HG03457 (cell line): ENCODE measurements at regions not wholly inside any gene's neighbourhood (a gene's known extent, or its start where the extent isn't known, plus 50 kb on each side); places are given as distances from the start of the nearest gene placed in this dataset.

ENCODE experiments used
- ATAC-seq: cut with Tn5 transposase; IDR thresholded peaks from one replicate; pipeline ENCODE4 v1.9.1; 2021; ENCODE audit warnings: moderate number of reproducible peaks; ENCODE audit not compliant: unreplicated experiment

GRCh38 chr5:2505217-2505616, 246.3 kb downstream of the IRX2 start:
- no peak for ATAC-seq

- ATAC-seq = no peak
Measured at GRCh38 chr5:2502970-2503594, 248.4 kb downstream of the IRX2 start.

- no peak for ATAC-seq
Measured at GRCh38 chr5:2499917-2500316, 251.6 kb downstream of the IRX2 start.

DNA sequence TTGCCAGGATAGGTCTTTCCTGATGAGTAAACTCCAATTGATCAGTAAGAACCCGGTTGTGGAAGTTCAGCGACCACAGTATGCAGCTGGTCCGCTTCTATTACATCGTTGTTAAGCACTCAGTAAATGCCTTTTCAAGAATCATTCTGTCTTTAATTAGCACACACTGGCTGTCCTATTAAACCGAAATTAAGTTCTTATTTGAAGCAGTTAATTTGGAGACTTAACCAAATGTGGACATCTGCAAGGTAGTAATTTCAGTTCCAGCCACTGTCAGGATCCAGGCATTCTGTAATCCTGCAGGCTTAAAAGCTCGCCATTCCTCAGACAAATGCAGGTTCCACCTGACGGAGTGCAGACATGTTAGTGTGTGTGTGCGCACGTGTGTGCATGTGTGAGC, 254.6 kb downstream of the IRX2 start:
- no peak for ATAC-seq

DNA sequence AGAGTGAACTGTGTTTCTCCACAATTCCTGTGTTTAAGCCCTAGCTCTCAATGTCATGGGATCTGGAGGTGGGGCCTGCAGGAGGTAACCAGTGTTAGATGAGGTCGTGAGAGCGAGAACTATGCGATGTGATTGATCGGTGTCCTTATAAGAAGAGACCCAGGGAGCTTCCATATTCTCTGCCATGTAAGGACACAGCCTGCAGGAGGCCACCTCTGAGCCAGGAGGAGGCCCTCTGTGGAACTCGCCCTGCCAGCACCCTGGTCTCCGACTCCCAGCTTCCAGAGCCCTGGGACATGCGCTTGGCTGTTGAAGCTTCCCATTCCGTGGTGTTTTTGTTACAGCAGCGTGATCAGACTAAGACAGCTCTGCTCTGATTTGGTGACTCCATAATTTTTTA, 255.4 kb downstream of the IRX2 start:
- no peak for ATAC-seq

DNA sequence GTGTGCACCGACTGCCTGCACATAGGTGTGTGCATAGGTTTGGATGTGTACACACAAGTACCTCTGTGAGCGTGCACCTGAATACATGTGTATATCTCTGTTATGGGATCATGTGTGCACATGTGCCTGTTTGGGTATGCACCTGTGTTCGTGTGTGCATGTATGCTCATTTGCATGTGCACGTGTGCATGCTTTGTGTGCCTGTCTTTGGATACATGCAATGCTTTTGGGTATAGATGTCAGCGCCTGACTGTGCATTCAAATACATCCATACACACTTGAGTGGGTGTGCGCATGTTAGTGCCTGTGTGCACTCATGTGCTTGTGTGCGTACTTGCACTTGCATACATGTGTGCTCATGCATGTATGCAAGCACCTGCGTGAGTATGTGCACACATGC, 258.1 kb downstream of the IRX2 start:
- ATAC-seq = no peak

GRCh38 chr5:2492476-2492875, 259.0 kb downstream of the IRX2 start:
- ATAC-seq = no peak

GRCh38 chr5:2491846-2492245, 259.6 kb downstream of the IRX2 start:
- ATAC-seq = no peak

DNA sequence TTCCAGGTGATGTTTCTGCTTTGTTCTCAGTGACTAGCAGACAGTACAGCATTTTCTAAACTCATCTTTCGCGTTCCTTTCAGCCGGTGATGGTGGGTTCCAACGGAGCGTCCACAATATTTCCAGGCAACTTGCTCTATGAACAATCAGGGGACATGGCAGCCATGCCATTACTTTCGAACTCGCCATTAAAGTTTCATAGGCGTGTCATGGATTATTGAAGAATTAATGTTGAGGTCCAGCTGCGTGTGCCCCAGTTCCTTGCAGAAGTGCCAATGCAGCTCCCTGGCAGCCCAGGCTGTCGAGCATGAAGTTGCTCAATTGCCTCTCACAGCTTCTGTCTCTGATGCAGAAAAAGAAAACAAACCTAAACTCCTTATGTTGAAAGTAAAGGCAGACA, 262.2 kb downstream of the IRX2 start:
- no peak for ATAC-seq

DNA sequence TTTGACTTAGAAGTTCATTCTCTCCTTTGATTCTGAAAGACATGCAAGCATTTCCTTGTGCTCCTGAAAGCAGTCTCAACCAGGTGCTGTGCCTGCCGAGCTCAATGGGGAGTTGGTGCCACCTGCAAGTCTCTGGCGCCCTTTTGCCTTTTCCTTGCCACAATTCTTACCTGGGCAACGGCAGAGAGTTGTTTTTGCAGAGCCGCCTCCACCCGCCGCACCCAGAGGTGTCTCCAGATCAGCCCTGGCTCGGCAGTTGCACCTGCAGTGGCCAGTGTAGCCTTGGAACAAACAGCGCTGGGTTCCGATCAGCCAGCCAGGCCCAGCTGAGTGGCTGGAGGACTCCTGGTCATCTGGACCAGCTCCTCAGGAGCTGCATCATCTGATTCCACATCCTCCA, 262.9 kb downstream of the IRX2 start:
- no peak for ATAC-seq

GRCh38 chr5:2487152-2487763, 264.2 kb downstream of the IRX2 start:
- ATAC-seq = no peak

GRCh38 chr5:2486373-2486772, 265.1 kb downstream of the IRX2 start:
- ATAC-seq = no peak

DNA sequence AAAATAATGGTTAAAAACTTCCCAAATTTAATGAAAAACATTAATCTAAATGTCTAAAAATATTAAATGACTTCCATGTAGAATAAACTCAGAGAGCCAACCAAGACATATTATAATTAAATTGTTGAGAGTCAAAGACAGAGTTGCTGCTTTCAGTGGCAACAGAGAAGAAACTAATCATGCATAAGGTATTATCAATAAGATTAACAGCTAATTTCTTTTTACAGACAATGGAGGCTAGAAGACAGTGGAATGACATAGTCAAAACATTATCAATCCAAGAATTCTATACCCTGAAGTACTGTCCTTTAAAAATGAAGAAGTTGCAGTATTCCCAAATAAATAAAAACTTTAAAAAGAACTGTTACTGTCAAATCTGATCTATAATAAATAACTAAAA, 268.7 kb downstream of the IRX2 start:
- no peak for ATAC-seq

DNA sequence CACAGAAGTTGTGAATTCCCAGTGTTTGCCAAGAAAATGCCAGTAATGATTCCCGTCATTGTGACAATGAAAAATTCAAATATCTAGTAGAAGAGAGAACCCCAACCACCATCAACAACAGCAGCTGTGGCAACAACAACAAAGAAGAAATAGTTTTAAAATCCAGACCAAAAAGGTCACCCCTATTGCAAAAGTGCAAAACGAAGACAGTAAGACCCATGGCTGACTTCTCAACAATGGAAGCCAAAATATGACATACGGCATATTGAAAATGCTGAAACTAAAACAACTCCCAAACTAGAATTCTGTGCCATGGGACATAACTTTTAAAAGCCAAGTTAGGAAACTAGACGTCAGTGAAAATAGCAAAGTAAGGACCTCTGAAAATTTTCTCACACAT, 270.6 kb downstream of the IRX2 start:
- no peak for ATAC-seq

- ATAC-seq = no peak
Measured at GRCh38 chr5:2475902-2476301, 275.6 kb downstream of the IRX2 start.

DNA sequence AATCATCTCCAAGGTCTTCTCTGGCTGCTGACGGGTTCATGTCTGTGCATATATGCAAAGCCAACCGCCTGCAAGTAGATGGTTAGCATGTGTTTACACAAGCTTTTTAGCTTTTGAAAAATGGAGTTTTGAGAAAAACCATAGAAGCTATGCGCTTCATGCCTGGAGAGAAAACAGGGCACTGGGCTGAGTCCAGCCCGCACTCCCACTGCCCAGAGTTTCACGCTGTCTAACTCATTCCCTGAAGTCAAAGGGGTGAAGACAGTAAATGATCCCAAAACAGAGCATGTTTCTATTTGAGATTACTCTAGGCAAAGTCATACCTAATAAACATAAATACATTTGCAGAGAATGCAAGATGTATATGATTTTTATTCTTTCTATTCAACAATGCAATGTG, 278.8 kb downstream of the IRX2 start:
- no peak for ATAC-seq

DNA sequence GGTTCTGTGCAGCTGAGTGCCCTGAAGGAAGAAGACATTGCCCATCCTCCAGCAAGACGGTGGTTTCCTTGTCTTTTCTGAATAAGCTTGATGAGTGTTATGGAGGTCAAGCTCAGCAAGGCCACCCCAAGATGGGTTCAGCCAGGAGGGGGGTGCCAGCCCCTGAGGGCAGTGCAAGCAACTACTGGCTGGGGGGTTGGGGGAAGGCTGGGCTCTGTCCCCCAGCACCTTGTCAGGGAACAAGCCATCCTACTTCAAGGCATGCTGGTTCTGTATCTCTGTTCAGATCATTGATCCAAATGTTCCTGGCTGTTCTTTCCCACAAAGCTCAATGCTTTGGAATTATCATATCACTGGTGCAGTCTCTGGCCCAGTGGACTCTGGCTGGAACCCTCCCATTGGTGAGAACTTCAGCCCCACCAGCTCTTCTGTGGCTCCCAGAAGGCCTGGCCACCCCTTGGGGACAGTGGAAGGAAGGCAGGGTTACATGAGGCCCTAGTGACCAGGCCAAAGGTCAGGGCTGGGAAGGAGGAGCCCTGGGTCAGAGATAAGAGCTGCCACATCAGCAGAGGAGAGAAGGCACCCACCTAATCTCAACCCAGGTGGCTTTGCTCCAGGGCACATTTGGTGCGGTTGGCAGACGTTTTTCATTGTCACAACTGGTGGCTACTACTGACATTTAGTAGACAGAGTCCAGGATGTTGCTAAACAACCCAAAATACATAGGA, 280.2 kb downstream of the IRX2 start:
- no peak for ATAC-seq

DNA sequence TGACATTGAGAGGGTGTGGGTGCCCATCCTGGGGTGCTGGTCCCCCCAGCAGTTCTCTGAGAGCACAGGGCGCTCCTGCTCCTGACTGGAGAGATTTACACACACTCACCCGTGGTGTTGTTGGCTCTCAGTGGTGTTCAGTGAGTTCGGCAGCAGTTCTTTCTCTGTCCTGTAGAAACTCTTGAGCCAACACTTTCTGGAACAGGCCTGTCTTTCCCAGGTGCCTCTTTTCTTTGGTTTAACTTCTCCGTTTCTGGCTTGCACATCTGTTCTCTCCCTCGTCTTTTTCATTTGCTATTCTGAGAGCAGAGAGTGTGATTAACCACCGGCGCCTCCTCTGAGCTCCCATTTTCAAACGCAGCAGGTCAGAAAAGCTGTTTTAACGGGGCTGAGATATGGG, 284.5 kb downstream of the IRX2 start:
- ATAC-seq = no peak

GRCh38 chr5:2465383-2465782, 286.1 kb downstream of the IRX2 start:
- ATAC-seq = no peak

DNA sequence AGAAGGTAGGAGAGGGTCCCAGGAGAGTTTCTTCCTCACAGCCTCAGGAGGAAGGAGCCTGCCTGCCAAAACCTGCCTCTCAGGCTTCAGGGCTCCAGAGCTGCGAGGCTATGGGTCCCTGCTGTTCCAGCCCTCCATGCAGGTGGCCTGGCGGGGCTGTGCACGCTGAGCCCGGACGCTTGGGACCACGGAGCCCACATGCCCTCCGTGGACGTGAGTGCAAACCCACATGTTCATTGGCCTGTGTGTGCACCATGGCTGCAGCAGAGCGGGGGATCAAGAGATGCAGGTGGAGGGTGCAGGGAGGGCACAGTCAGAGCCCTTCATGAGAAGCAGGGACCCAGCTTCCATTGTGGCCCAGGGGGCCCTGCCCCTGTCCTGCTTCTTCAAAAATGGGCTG, 287.3 kb downstream of the IRX2 start:
- no peak for ATAC-seq

DNA sequence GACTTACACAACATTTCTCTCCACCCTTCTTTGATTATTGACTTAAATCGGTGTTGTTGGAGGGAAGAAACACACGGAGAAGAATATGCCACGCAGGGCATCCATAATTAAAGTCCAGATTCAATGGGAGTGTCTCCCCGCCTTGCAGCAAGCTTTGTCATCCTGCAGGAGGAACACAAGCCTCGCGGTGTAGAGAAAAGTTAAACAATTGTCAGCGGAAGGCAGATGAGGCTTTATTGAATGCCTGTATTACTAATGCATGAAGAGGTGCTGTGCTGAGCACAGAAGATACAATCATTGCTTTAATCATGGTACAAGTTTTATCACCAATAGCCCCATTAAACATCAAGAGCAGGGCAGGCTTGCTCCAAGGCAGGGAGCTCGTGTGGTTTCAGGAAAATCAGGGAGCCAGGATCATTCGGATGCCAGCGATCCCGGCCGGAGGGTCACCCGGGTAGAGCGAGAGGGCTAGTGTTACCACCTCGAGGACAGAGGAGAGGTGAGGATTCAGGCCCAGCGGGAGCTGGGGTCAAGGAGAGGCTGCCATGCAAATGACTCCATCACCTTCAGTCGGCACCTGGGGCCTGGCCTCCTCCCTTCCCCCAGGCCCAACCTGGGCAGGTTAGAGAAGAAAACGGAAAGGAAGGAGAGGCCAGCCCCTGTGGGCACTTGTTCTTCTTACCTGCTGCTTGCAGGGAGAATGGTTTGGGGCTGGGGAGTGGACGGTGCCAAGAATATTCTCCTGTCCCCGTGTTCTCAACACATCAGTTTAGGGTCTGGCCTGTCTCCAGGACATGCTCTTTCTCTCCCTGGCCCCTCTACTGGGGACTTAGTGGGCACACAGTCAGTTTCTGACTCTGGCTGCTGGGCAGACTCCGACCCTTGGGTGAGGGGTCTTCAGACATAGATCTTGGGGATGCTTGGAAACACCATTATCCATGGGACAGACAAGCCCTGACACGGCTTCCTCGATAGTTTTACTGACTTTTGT, 289.5 kb downstream of the IRX2 start:
- no peak for ATAC-seq
